NCI-H2196 treated with DMSO at 0.1 percent for 48 hours (cell line): ENCODE measurements at regions not wholly inside any gene's neighbourhood (a gene's known extent, or its start where the extent isn't known, plus 50 kb on each side); places are given as distances from the start of the nearest gene placed in this dataset.
"Not testable (repeated sequence)": the region's sequence is repeated elsewhere in the genome, so short reads cannot be mapped to it uniquely, and the experiment has no call there.

Experiments used
- DNase-seq: peaks from one replicate; lab custom pipeline; 2025; ENCODE audit not compliant: unreplicated experiment; lab: John Stamatoyannopoulos, UW

DNA sequence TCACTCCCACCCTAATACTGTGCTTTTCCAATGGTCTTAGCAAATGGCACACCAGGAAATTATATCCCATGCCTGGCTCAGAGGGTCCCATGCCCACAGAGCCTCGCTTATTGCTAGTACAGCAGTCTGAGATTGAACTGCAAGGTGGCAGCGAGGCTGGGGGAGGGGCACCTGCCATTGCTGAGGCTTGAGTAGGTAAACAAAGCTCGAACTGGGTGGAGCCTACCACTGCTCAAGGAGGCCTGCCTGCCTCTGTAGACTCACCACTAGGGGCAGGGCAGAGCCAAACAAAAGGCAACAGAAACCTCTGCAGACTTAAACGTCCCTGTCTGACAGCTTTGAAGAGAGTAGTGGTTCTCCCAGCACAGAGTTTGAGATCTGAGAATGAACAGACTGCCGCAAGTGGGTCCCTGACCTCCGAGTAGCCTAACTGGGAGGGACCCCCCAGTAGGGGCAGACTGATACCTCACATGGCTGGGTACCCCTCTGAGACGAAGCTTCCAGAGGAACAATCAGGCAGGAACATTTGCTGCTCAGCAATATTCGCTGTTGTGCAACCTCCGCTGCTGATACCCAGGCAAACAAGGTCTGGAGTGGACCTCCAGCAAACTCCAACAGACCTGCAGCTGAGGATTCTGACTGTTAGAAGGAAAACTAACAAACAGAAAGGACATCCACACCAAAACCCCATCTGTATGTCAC is 150.7 kb upstream of the FOXA2 start:
- not testable (repeated sequence) for DNase-seq

DNA sequence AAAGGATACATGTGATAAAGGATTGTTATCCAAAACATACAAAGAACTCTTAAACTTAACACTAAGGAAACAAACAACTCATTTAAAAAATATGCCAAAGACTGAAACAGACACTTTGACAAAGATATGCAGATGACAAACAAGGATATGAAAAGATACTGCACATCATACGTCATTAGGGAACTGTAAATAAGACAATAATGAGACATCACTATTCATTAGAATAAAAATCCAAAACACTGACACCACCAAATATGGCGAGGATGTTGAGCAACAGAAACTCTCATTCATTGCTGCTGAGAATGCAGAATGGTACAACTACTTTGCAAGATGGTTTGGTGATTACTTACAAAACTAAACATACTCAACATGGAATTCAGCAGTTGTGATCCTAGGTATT is 156.5 kb upstream of the FOXA2 start:
- DNase-seq, result no peak

DNA sequence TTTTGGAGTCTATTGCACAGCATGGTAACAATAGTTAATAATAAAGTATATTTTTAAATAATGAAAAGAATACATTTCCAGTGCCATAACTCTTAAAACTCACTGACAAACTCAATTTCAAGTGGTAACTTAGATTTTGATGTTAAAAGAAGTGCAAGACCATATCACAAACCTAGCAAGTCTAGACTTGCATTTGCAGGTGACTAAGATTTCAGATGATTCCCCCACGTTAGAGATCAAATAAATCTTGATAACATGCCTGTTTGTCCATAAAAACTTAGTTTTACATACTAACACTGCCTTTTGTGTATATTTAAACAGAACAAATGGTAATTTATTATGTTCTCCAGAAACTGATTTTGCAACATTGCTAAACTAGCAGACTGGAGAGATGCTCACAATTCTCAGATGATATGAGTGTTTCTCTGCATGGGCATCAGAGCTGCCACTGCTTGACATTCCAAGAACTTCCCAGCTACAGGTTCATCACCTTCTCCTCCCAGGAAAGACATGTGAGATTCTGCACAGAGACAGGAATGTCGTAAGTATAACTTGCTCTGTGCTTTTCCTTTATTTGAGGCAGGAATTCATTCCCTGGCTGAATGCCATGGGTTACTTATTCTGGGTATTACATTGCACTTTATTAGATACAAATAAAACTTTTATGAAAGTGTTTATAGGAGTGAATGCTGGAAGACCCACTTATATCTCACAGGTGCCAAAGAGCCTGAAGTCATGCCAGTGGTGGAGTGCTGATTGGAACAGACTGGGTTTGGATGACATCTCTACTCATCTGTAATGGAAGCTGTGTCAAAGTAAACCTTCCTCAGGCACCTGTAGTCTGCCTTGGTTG is 160.2 kb upstream of the FOXA2 start:
- DNase-seq, result no peak

DNA sequence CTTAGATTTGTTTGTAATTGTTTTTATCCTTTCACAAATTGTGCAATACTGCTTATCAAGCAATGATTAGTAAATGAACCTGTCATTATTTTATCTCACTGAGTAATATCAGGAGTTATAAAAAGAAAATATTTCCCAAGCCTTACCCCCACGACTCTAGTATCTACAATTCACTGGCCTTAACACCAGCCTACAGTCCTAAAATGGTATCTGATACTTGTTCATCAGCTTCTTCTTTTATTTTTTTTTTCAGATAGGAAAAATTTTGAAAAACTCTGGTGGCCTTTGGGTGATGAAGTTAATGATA is 160.8 kb upstream of the FOXA2 start:
- DNase-seq, result no peak

DNA sequence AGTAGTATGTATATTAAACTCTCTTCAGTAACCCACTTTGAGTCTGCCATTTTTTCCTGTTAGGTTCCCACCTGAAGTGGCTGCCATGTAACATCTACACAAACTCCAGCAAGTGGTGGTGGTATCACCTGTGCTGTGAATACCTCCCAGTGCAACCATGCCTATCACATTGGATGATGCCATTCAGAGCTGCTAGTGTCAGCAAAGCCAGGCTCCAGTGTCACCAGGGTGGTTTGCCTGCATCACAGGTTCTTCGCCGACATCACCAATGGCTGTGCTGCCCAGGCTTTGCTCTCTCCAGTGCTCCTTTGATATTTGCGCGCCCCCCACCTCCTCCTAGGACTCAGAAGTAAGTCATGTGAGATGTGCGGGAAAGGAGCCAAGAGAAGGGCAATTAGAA is 162.6 kb upstream of the FOXA2 start:
- no peak for DNase-seq

DNA sequence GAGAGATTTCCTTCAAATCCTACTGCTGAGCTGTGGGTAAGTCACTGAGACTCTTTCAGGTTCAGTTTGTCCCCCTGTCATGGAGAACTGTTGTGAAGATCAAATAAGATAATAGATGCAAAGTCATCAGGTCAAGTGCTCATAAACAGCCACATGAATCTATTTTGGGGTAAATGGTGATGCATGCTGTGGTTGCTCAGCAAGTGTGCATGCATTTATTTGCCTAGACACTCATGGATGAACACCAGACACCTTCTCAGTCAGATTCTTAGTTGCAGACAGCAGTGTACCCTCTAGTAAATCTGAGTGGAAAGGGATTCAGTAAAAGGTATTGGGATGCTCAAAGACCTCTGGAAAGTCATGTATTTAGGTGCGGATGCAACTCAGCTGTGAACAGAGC is 168.0 kb upstream of the FOXA2 start:
- DNase-seq, result no peak

DNA sequence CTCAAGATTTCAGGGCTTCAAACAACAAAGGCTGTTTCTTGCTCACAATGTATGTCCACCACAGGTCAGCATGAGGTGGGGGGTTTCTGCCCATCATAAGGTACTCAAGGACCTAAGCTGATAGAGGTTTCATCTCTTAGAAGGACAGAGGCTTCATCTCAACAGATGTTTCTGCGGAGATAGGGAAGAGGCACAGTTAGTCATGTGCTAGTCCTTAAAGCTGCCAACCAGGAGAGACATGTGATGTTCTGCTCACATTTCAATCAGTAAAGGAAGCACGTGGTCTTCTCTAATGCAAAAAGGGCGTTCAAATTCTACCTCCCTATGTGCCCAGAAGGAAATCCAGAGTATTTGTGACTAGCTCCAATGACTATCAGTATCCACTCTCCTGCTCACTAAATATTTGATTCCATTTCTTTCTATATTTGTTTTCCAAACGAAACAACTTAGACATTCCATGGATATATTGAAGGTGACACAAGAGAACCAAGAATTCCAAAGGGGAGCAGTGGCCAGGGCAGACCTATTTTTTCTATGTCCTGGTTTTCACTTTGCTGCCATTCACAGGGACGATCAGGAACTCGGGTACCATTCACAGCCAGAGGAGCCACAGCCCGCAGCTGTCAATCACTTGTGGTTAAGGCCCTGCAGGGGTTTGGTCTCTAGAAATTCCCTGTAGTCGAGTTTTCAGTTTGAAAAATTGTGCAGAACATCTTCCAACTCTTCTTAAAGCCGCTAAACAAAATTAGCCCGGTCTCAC is 173.2 kb upstream of the FOXA2 start:
- no peak for DNase-seq

DNA sequence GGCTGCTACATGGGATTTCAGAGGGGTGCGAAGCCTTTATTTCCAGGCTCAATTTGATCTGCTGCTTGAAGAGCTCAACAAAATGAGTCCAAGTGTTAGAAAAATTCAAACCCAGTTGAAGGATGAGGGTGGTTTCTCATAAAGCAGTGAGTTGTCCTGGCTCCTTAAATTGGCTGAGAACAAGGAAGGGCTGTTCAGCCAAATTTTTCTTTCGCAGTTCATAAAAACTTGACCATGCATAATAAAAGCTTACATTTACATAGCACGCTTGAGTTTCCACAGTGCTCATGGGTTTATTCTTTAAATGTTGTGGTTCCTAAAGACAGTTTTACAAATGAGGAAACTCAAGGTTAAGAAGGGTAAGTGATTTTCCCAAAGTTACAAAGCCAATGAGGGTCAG is 174.4 kb upstream of the FOXA2 start:
- DNase-seq, result no peak

DNA sequence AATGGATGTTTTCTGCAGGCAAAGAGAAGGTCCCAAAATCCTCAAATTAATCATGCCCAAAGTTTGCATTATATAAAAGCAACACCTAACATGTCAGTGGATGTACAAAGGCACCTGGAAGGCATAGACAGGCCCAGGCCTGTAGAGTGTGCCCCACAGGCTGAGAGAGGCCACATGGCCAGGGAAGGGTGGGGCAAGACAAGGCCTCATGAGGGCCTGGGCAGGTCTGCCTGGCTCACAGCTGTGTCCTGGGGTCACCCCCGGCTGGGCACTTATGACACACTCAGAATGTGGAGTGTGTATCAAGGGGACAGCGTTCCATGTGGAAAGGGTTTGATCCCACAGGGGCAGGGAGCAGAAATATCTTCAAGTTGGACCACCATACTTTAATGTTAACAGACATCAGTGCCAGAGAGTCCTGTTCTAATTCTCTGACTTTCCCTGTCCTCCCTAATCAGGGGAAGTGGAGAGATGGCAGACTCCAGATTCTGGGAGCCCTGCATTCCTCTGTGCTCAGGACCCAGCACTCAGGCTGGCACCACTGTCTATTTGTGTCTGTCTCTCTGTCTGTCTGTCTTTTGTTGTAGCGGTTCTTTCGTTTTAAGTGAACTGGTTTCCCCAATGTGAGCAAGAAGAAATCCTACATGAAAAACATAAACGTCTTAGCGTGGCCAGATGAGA is 178.3 kb upstream of the FOXA2 start:
- DNase-seq, result no peak

DNA sequence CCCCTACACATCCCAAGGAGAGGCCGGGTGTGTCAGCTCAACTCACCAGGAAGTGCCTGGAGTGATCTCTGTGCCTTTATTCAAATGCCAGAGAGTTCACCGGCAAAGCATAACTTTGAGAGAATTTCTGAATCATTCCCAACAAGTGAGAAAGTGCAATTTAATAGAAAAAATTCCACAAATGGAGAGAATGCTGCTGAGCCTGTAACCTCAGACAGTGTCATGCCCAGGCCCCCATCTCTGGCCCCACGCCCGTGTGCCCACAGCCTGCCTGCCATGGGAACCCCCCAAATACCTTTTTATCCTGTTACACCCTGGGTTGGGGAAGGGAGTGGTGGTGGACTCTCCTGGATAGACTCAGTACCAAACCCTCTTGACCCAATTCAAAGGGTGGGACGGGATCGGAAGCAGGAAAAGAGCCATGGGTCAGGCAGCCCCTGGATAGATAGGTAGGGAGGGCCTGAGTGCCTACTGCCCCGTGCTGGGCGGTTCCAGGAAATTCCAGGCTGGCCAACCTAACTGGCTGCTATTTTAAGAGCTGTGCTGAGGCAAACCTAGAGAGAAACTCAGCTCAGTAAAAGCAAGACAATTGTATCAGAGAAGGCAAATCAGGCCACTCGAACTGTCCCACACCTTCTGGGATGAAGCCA is 179.0 kb upstream of the FOXA2 start:
- DNase-seq, result no peak

DNA sequence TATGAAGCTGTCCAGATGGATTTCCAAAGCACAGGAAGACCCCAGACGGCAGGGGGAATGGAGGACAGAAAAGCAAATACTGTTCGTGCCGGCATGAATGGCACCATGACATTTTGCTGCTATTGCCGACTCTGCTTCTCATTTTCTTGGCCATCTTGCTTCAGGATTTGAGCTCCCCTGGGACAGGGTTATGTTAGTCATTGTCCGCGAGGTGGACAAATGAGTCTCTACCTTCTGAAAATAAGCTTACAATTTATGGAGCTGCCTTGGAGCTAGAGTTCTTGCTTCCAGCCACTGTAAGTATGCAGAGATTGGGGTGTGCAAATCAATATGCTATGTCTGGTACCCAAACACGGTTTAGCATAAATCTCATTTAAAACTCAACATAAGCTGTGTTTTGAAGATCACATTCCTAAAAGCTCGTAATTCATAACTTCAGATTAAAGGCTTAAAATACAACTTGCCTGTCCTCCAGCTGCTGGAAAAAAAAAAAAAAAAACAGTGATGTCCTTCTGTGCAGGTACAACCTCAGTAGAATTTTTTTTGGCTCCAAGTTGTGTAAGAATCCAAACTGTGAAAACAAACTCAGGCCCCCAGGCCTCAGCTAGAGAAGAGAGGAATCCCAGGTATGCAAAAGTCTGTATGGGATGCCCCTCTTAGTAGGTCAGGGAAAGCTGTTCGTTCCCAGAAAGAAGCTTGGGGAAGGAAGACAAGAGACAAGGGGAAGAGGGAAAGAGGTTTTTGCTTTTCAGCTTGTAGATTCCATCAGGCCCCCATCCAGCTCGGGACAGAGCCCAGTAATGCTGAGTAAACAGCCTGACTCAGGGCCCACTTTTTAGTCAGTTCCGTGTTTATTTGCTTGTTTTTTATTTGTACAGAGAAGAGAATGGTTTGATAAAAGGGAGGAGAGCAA is 184.2 kb upstream of the FOXA2 start:
- no peak for DNase-seq

DNA sequence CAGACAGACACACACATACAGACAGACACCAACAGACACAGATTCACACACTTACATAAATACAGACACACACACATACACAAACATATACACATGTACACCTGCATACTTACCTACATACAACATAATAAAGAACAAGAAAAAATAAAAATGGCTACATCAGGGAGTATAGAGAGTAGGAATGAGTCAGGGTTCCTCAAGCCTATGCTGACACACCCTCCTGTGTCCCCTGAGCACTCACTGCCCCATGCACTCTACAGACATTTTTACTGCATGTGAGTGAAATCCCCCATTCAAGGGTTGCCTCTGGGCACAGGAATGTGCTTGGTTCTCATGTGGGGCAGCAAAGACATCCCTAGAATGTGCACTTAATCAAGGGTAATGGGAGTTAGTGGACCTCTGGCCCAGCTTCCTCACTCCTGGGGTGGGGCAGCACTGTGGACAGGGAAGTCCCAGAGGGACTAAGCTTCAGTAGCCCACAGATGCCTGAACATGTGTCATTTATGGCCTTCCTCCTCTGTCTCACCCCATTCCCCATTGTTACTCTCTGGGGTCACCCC is 185.9 kb upstream of the FOXA2 start:
- DNase-seq, result no peak

DNA sequence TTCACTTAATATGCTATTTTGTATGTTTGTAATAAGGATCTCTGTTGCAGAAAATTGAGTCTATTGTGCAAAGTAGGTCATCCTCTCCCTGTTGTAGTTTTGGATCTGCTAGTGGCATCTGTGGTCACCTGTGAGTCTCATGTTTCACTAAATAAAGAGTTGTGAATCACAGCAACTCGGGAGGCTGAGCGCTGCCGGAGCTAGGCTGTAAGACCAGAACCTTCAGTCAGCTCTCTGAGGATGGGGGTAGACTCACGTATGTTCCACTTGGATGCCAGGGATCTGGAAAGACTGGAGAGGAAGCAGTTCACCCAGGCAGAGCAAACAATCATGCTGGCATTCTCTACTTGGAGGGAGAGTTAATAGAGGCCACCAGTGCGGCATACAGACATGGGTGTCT is 187.3 kb upstream of the FOXA2 start:
- DNase-seq, result no peak

DNA sequence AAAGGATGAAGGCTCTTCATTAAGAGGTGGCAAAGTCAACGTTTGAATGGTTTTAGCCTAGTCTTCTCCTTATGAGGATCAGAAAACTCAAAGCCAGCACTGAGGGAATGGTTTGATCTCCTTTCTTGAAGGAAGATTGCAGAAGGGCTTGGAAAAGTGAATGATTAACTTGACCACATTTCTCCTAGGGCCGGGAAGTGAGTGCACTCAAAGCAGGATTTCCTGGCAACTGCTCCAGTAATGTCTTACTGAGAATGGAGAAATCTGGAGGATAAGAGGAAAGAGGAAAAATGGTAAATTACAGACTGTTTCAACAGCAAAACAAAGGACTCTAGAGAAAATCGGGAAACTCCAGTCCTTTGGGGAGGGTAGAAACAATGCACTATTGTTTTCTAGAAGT is 189.0 kb upstream of the FOXA2 start:
- no peak for DNase-seq

DNA sequence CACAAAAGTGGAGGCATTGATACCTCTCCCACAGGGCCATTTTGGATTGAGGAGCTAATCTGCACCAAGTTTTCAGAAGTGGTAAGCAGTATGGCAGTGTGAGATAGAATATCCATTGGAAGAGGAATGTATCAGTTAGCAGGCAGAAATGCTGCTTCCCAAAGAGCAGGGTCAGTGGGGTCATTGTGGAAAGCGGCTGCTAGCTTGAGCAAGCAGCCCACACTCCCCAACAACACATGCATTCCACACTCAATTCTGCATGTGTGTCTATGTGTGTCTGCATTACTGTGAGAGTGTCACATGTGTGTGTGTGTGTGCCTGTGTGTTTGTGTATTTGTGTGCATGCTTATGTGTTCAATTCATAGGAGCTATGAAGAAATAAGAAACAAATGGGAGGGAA is 190.9 kb upstream of the FOXA2 start:
- no peak for DNase-seq

DNA sequence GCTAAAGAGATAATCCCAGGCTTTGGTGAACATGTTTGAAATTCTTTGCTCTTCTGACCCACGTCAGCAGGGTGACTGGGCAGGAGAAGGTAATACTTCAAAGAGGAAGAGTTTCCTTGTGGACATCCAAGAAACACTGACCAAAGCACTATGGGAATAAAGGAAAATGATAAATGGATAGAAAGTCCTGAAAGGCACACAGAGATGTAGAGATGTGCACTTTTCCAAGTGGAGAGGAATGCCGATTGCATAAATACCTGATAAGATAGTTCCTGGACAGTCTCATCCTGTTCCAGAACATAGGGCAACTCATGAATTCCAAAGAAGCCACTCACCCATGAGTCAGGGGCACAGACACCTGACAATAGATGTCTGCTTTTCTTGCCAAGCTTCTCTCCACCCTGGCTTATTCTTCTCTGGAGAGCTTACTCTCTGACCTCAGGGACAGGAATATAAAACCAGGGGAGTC is 191.3 kb upstream of the FOXA2 start:
- DNase-seq, result no peak

DNA sequence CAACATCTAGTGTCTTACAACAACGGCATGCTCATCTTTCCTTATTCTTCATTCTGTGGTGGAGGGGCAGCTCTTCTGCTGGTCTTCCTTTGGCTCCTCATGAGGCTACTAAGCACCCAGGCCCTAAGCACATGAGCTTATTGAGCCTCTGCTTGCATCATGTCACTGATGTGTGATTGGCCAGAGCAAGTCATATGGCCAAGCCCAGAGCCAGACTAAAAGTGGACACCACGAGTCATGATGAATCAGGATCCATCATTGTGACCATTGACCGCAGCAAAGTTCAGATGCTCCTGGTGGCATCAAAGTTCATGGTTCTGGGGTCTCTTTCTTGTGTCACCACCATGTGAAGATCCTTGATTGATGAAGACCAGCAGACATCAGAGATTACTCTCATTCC is 192.0 kb upstream of the FOXA2 start:
- no peak for DNase-seq

DNA sequence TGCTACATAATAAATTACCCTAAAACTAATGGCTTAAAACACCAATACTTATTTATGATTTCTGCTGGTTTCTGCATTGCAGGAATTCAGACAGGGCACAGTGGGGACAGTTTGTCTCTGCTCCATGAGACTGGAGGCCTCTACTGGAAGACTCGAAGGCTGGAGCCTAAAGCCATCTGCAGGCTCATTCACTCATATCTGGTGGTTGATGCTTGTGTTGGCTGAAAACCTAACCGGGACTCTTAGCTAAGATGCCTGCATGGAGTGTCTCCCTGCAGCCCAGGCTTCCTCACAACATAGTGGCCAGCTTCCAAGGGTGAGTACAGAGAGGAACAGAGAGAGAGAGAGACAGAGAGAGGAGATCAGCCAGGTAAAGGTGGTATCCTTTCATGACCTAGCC is 195.5 kb upstream of the FOXA2 start:
- no peak for DNase-seq

DNA sequence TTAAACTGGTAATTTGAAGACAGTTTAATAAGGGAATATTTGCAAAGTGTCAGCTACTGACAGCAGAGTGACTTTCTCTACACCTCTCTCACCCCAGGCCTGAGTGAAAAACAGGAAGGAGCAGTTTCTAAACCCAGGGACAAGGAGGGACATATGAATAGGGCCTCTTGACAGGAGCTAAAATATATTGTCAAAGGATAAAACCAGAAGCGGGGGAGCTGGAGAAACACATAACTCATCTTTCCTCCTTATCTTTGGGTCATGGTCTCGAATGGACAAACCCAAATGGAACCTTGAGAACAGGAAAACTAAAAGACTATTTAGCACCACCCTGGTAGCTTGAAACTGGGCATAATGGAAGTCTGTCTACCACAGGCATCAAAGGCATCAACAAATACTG is 197.5 kb upstream of the FOXA2 start:
- DNase-seq, result no peak

DNA sequence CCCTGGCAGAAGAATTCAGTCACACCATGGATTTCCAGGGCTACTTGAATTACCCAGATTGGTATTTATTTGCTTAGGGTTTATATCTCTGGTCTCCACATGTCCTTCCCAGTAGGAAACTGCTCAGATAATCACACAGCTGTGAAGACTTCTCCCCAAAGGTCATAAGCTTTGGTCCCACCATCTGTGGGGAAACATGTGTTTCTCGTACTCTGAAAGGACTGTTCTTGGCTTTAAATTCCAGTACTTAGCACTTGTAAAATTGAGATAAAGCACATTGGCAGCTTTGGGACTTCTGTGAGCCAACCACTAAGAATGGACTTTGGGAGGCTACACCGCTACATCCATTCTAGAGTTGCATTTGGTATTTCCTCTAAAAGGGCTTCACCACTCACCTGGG is 205.3 kb upstream of the FOXA2 start:
- no peak for DNase-seq
